Spleen (tissue), 11 donors: ENCODE measurements at regions not wholly inside any gene's neighbourhood (a gene's known extent, or its start where the extent isn't known, plus 50 kb on each side); places are given as distances from the start of the nearest gene placed in this dataset.

Source experiments
- DNase-seq: peaks from one replicate; pipeline ENCODE4 v3.0.0-alpha.2; 2020
- H3K27ac ChIP-seq, 8 donors: fragments of 200-600 bp; sonication (generic) in 7 of 8; 1 replicate in 4 of 8; 2 replicates in 4 of 8; pipeline versions ENCODE4 v1.5.0 to v1.8.0; 2016 to 2021; ENCODE audit warnings: inconsistent platforms in 4 of 8, mild to moderate bottlenecking in 4 of 8, moderate library complexity in 1 of 8
- H3K27me3 ChIP-seq, 7 donors: fragments of 200-600 bp; sonication (generic) in 6 of 7; replicated peaks in 1 of 7; 1 replicate in 4 of 7; 2 replicates in 3 of 7; pipeline versions ENCODE4 v1.5.0 to v1.8.0; 2016 to 2021; ENCODE audit warnings: inconsistent platforms in 3 of 7, mild to moderate bottlenecking in 1 of 7
- H3K36me3 ChIP-seq, 6 donors: fragments of 200-600 bp; sonication (generic) in 5 of 6; 1 replicate in 4 of 6; 2 replicates in 2 of 6; pipeline versions ENCODE4 v1.5.0 to v1.8.0; 2016 to 2021; ENCODE audit warnings: inconsistent platforms in 2 of 6
- H3K4me1 ChIP-seq, 6 donors: fragments of 200-600 bp; sonication (generic) in 5 of 6; 1 replicate in 3 of 6; 2 replicates in 3 of 6; pipeline versions ENCODE4 v1.5.0 to v1.8.0; 2016 to 2021; ENCODE audit warnings: inconsistent platforms in 3 of 6
- H3K4me3 ChIP-seq, 8 donors: fragments of 200-600 bp; sonication (generic) in 7 of 8; 1 replicate in 4 of 8; 2 replicates in 4 of 8; pipeline versions ENCODE4 v1.5.0 to v1.8.0; 2016 to 2021; ENCODE audit warnings: inconsistent platforms in 4 of 8, mild to moderate bottlenecking in 4 of 8, moderate library complexity in 2 of 8
- H3K9me3 ChIP-seq, 8 donors: fragments of 200-600 bp; sonication (generic) in 7 of 8; 1 replicate in 4 of 8; 2 replicates in 4 of 8; pipeline versions ENCODE4 v1.5.0 to v1.8.0; 2016 to 2021; ENCODE audit warnings: inconsistent platforms in 4 of 8
- POLR2A ChIP-seq, 3 donors: fragments of 450-650 bp; IDR thresholded peaks; one replicate each; pipeline ENCODE4 v1.5.1; 2017; ENCODE audit warnings: antibody characterized with exemption in 3 of 3, mild to moderate bottlenecking in 1 of 3
- POLR2AphosphoS5 ChIP-seq, 3 donors: sonication (generic); formaldehyde crosslinking; IDR thresholded peaks; one replicate each; pipeline ENCODE4 v1.5.1; 2017; ENCODE audit warnings: antibody characterized with exemption in 3 of 3
- WGBS, 5 donors: extraction: QIAGEN DNeasy Blood & Tissue Kit in 3 of 5; methylation state at CpG; one replicate each; pipeline versions ENCODE4 v1.1.5 to v1.1.7; 2013 to 2018; 5-methylcytosine and 5-hydroxymethylcytosine counted together
- intact Hi-C: fragments of 100-400 bp; cut with DNase I; formaldehyde crosslinking; loops from one replicate; pipeline ENCODE4 v1.15.0; 2023; ENCODE audit warnings: low total_unique reads
- TF ChIP-seq, protein P1 (sequence below), 11 experiments: fragments of 200-600 bp in 7 of 11; fragments of 450-650 bp in 4 of 11; sonication (generic) in 4 of 11; IDR thresholded peaks in 8 of 11; conservative IDR thresholded peaks in 3 of 11; 1 replicate in 7 of 11; 2 replicates in 4 of 11; pipeline versions ENCODE4 v1.4.0 to v1.8.0; 2016 to 2021; ENCODE audit warnings: antibody characterized with exemption in 11 of 11, inconsistent platforms in 4 of 11, mild to moderate bottlenecking in 1 of 11
- donor health status: healthy with polysubstance abuse.
- donor health status: DM: no; HTN: no; CAD: no; lungs with moderate emphysema.
- donor health status: DM: no; HTN: no; CAD: no.
- donor health status: Bipolar disorder and iron deficiency.
- donor health status: healthy.
- donor health status: DM: no; HTN: no; CAD: no.
- donor health status: DM: yes; HTN: yes; CAD: no.

DNA sequence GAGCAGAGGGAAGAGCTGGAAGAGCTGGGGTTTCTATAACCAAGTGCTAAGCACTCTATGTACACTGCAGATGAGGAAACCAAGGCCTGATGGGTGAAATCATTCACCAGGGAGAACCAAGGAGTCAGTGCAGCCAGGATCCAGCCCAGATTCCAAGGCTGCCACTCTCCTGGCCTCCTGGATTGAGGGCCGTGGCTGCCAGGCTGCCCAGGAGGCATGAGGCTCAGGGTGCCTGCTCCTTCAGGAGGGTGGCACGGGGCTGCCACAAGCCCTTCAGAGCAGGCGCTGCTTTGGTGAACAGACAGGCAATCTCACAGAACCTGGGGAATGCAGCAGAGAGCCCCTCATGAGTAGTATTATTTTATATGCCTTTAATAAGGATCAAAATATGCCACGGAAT is 293.7 kb upstream of the HDAC4 start:
- H3K27me3 ChIP-seq, result peaks cover 0 to 13% (median 0%) of the 10 kb centered on the region in 7 donors
- WGBS, 5 donors, result 49 to 81% (median 77%) methylated on average over 3 to 4 of the region's 4 CpGs
- no peak overlapping the region for H3K27ac ChIP-seq
- H3K4me3 ChIP-seq, result no peak overlapping the region
- intact Hi-C loops, result no loop called here
- no peaks in the 10 kb centered on the region for H3K9me3 ChIP-seq
- TF ChIP-seq POLR2A (IDR thresholded peaks at IDR 0.05), result no peak
- TF ChIP-seq, protein P1, sequence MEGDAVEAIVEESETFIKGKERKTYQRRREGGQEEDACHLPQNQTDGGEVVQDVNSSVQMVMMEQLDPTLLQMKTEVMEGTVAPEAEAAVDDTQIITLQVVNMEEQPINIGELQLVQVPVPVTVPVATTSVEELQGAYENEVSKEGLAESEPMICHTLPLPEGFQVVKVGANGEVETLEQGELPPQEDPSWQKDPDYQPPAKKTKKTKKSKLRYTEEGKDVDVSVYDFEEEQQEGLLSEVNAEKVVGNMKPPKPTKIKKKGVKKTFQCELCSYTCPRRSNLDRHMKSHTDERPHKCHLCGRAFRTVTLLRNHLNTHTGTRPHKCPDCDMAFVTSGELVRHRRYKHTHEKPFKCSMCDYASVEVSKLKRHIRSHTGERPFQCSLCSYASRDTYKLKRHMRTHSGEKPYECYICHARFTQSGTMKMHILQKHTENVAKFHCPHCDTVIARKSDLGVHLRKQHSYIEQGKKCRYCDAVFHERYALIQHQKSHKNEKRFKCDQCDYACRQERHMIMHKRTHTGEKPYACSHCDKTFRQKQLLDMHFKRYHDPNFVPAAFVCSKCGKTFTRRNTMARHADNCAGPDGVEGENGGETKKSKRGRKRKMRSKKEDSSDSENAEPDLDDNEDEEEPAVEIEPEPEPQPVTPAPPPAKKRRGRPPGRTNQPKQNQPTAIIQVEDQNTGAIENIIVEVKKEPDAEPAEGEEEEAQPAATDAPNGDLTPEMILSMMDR (IDR thresholded peaks at IDR 0.05 in 8 of 11, conservative IDR thresholded peaks at IDR 0.05 in 3 of 11), result no peak
- no peak for TF ChIP-seq POLR2AphosphoS5 (IDR thresholded peaks at IDR 0.05)
- no peaks in the 10 kb centered on the region for H3K36me3 ChIP-seq
- no peak for DNase-seq
- H3K4me1 ChIP-seq, result no peaks in the 10 kb centered on the region

DNA sequence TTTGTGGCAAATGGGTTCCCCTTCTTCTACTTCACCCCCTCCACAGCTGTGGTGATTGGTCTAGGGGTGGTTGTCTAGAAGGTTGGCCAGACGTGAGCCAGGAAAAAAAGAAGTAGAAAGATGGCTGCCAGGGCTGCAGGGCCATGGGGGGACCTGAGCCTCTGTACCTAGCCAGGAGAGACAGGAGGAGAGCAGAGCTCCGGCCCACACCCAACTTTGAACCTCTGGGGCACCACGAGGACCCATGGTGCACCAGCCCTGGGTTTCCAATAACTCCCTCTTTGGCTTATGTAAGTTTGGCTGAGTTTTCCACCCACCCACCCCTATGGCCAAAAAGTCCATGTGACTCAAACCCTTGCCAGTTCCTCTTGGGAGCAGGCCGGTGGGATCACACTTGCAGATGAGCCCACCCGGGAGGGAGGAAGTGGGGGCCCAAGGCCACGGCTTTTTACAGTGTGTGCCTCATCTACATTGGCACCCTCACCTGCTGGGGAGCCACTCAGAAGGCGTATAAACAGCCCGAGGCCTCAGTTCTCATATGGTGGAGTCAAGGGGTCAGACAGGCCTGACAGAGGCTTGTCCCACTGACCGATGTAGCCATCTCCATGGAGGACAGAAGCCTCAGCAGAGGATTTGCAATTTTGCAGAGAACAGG is 293.1 kb upstream of the HDAC4 start:
- Histone ChIP-seq H3K27me3 (peaks cover 0 to 13% (median 0%) of the 10 kb centered on the region in 7 donors), H3K4me1 (no peaks in the 10 kb centered on the region), H3K4me3 (no peak overlapping the region), H3K27ac (no peak overlapping the region), H3K9me3 (no peaks in the 10 kb centered on the region), H3K36me3 (no peaks in the 10 kb centered on the region)
- 84 to 93% (median 87%) methylated on average over 7 to 9 of the region's 9 CpGs for WGBS, 5 donors
- TF ChIP-seq POLR2AphosphoS5 (IDR thresholded peaks at IDR 0.05) (no peak), POLR2A (IDR thresholded peaks at IDR 0.05) (no peak)
- TF ChIP-seq, protein P1 (IDR thresholded peaks at IDR 0.05 in 8 of 11, conservative IDR thresholded peaks at IDR 0.05 in 3 of 11), result no peak
- intact Hi-C loops, result no loop called here
- DNase-seq, result peak; percentile 44

GRCh38 chr2:239693330-239693729 is 292.5 kb upstream of the HDAC4 start:
- no peaks in the 10 kb centered on the region for H3K4me1 ChIP-seq
- no peaks in the 10 kb centered on the region for H3K9me3 ChIP-seq
- H3K4me3 ChIP-seq, result no peak overlapping the region
- TF ChIP-seq POLR2A (IDR thresholded peaks at IDR 0.05) (no peak), POLR2AphosphoS5 (IDR thresholded peaks at IDR 0.05) (no peak)
- TF ChIP-seq, protein P1 (IDR thresholded peaks at IDR 0.05 in 8 of 11, conservative IDR thresholded peaks at IDR 0.05 in 3 of 11), result no peak
- WGBS, 5 donors, result 81 to 90% (median 85%) methylated on average over 11 of the region's 11 CpGs
- H3K27me3 ChIP-seq, result peaks cover 0 to 14% (median 0%) of the 10 kb centered on the region in 7 donors
- H3K36me3 ChIP-seq, result no peaks in the 10 kb centered on the region
- intact Hi-C loops, result no loop called here
- H3K27ac ChIP-seq, result no peak overlapping the region
- DNase-seq, result no peak

GRCh38 chr2:239692919-239693318 is 292.1 kb upstream of the HDAC4 start:
- H3K9me3 ChIP-seq, result no peaks in the 10 kb centered on the region
- no peak for DNase-seq
- no peak overlapping the region for H3K4me3 ChIP-seq
- H3K36me3 ChIP-seq, result no peaks in the 10 kb centered on the region
- H3K27ac ChIP-seq, result no peak overlapping the region
- intact Hi-C loops, result no loop called here
- H3K4me1 ChIP-seq, result no peaks in the 10 kb centered on the region
- WGBS, 5 donors, result 87 to 90% (median 88%) methylated on average over 7 of the region's 7 CpGs
- TF ChIP-seq, protein P1 (IDR thresholded peaks at IDR 0.05 in 8 of 11, conservative IDR thresholded peaks at IDR 0.05 in 3 of 11), result no peak
- no peak for TF ChIP-seq POLR2AphosphoS5 (IDR thresholded peaks at IDR 0.05)
- H3K27me3 ChIP-seq, result peaks cover 0 to 18% (median 0%) of the 10 kb centered on the region in 7 donors
